ENCODE measurements at regions not wholly inside any gene's neighbourhood (a gene's known extent, or its start where the extent isn't known, plus 50 kb on each side); places are given as distances from the start of the nearest gene placed in this dataset.
"Not testable (repeated sequence)": the region's sequence is repeated elsewhere in the genome, so short reads cannot be mapped to it uniquely, and the experiment has no call there.

- Histone ChIP-seq H2AK5ac (ENCODE audit: low read depth, low read length) (no peak overlapping the region), H4K91ac (ENCODE audit: low read depth, low read length, poor library complexity) (no peak overlapping the region), H3K79me1 (ENCODE audit: low read depth, low read length) (no peaks in the 10 kb centered on the region), H3K18ac (ENCODE audit: low read length) (no peak overlapping the region), H3K4me2 (ENCODE audit: insufficient read depth, low read length, poor library complexity, severe bottlenecking) (no peak overlapping the region), H2BK15ac (ENCODE audit: low read length) (no peak overlapping the region), H3K27ac (replicated peaks; ENCODE audit: low read length) (no peak overlapping the region), H4K8ac (ENCODE audit: low read depth, low read length) (no peak overlapping the region), H3K4me3 (ENCODE audit: low read length in 2 of 2) (no peak overlapping the region), H2BK12ac (ENCODE audit: low read length) (no peak overlapping the region), H3K4me1 (ENCODE audit: control insufficient read depth in 2 of 2, insufficient read depth in 1 of 2, low read depth in 1 of 2, low read length in 2 of 2) (peaks cover 0 to 2% of the 10 kb centered on the region in 2 donors), H3K36me3 (replicated peaks in 1 of 2; ENCODE audit: control insufficient read depth in 2 of 2, insufficient read depth in 2 of 2, low read length in 2 of 2) (no peaks in the 10 kb centered on the region), H3K9ac (ENCODE audit: low read depth, low read length, poor library complexity) (no peak overlapping the region), H2BK120ac (ENCODE audit: low read depth, low read length) (no peak overlapping the region), H3K23ac (ENCODE audit: low read depth, low read length, poor library complexity) (no peak overlapping the region), H2AFZ (ENCODE audit: low read length) (no peak overlapping the region), H3K14ac (ENCODE audit: low read length) (no peak overlapping the region), H3K9me3 (replicated peaks in 1 of 2; ENCODE audit: control insufficient read depth in 2 of 2, insufficient read depth in 1 of 2, low read depth in 1 of 2, low read length in 2 of 2) (no peaks in the 10 kb centered on the region), H3K27me3 (ENCODE audit: control insufficient read depth in 3 of 3, insufficient read depth in 3 of 3, low read depth in 1 of 3, low read length in 3 of 3) (no peaks in the 10 kb centered on the region), H3K4ac (ENCODE audit: low read length) (no peak overlapping the region), H2BK5ac (ENCODE audit: low read length) (no peak overlapping the region)
- DNase-seq (ENCODE audit: low spot score) = no peak
Observed at GRCh38 chr4:138588501-138588900, 346.4 kb upstream of the SLC7A11 start.

- Histone ChIP-seq H4K91ac (ENCODE audit: low read depth, low read length, poor library complexity) (no peak overlapping the region), H2BK15ac (ENCODE audit: low read length) (no peak overlapping the region), H4K8ac (ENCODE audit: low read depth, low read length) (no peak overlapping the region), H3K18ac (ENCODE audit: low read length) (no peak overlapping the region), H3K14ac (ENCODE audit: low read length) (no peak overlapping the region), H3K4me1 (ENCODE audit: control insufficient read depth in 2 of 2, insufficient read depth in 1 of 2, low read depth in 1 of 2, low read length in 2 of 2) (no peaks in the 10 kb centered on the region), H3K36me3 (replicated peaks in 1 of 2; ENCODE audit: control insufficient read depth in 2 of 2, insufficient read depth in 2 of 2, low read length in 2 of 2) (no peaks in the 10 kb centered on the region), H3K4me3 (ENCODE audit: low read length in 2 of 2) (no peak overlapping the region), H2AK5ac (ENCODE audit: low read depth, low read length) (no peak overlapping the region), H3K4me2 (ENCODE audit: insufficient read depth, low read length, poor library complexity, severe bottlenecking) (no peak overlapping the region), H3K27ac (replicated peaks; ENCODE audit: low read length) (no peak overlapping the region), H3K27me3 (ENCODE audit: control insufficient read depth in 3 of 3, insufficient read depth in 3 of 3, low read depth in 1 of 3, low read length in 3 of 3) (no peaks in the 10 kb centered on the region), H3K4ac (ENCODE audit: low read length) (no peak overlapping the region), H3K79me1 (ENCODE audit: low read depth, low read length) (no peaks in the 10 kb centered on the region), H2BK5ac (ENCODE audit: low read length) (no peak overlapping the region), H2AFZ (ENCODE audit: low read length) (no peak overlapping the region), H3K9ac (ENCODE audit: low read depth, low read length, poor library complexity) (no peak overlapping the region), H3K23ac (ENCODE audit: low read depth, low read length, poor library complexity) (no peak overlapping the region), H3K9me3 (replicated peaks in 1 of 2; ENCODE audit: control insufficient read depth in 2 of 2, insufficient read depth in 1 of 2, low read depth in 1 of 2, low read length in 2 of 2) (peaks cover 1 to 4% of the 10 kb centered on the region in 2 donors), H2BK12ac (ENCODE audit: low read length) (no peak overlapping the region), H2BK120ac (ENCODE audit: low read depth, low read length) (no peak overlapping the region)
- no peak for DNase-seq (ENCODE audit: low spot score)
- no CpG with 5 or more reads among the region's 2 CpGs for WGBS, 2 donors (ENCODE audit: extremely low coverage in 2 of 2, insufficient read length in 2 of 2, insufficient replicate concordance in 1 of 2)
Observed at GRCh38 chr4:138579146-138579545, 337.0 kb upstream of the SLC7A11 start.

GRCh38 chr4:138577826-138578225 lies 335.7 kb upstream of the SLC7A11 start:
- not testable (repeated sequence) for H2BK5ac ChIP-seq (ENCODE audit: low read length); H3K18ac ChIP-seq (ENCODE audit: low read length); H3K9me3 ChIP-seq (replicated peaks in 1 of 2; ENCODE audit: control insufficient read depth in 2 of 2, insufficient read depth in 1 of 2, low read depth in 1 of 2, low read length in 2 of 2); H3K4me1 ChIP-seq (ENCODE audit: control insufficient read depth in 2 of 2, insufficient read depth in 1 of 2, low read depth in 1 of 2, low read length in 2 of 2); H4K91ac ChIP-seq (ENCODE audit: low read depth, low read length, poor library complexity); H2AK5ac ChIP-seq (ENCODE audit: low read depth, low read length); H3K27ac ChIP-seq (replicated peaks; ENCODE audit: low read length); H2AFZ ChIP-seq (ENCODE audit: low read length); DNase-seq (ENCODE audit: low spot score); H2BK120ac ChIP-seq (ENCODE audit: low read depth, low read length); H3K4me2 ChIP-seq (ENCODE audit: insufficient read depth, low read length, poor library complexity, severe bottlenecking); H2BK12ac ChIP-seq (ENCODE audit: low read length); H3K23ac ChIP-seq (ENCODE audit: low read depth, low read length, poor library complexity); H3K14ac ChIP-seq (ENCODE audit: low read length); H3K27me3 ChIP-seq (ENCODE audit: control insufficient read depth in 3 of 3, insufficient read depth in 3 of 3, low read depth in 1 of 3, low read length in 3 of 3); H3K4ac ChIP-seq (ENCODE audit: low read length); H3K36me3 ChIP-seq (replicated peaks in 1 of 2; ENCODE audit: control insufficient read depth in 2 of 2, insufficient read depth in 2 of 2, low read length in 2 of 2); H3K79me1 ChIP-seq (ENCODE audit: low read depth, low read length); H3K4me3 ChIP-seq (ENCODE audit: low read length in 2 of 2); H3K9ac ChIP-seq (ENCODE audit: low read depth, low read length, poor library complexity); H4K8ac ChIP-seq (ENCODE audit: low read depth, low read length); H2BK15ac ChIP-seq (ENCODE audit: low read length)
- WGBS, 2 donors (ENCODE audit: extremely low coverage in 2 of 2, insufficient read length in 2 of 2, insufficient replicate concordance in 1 of 2) = no CpG with 5 or more reads among the region's 3 CpGs

GRCh38 chr4:138577145-138577544 lies 335.0 kb upstream of the SLC7A11 start:
- Histone ChIP-seq H3K9me3 (replicated peaks in 1 of 2; ENCODE audit: control insufficient read depth in 2 of 2, insufficient read depth in 1 of 2, low read depth in 1 of 2, low read length in 2 of 2) (peaks cover 0 to 4% of the 10 kb centered on the region in 2 donors), H2AK5ac (ENCODE audit: low read depth, low read length) (no peak overlapping the region), H3K23ac (ENCODE audit: low read depth, low read length, poor library complexity) (no peak overlapping the region), H2BK5ac (ENCODE audit: low read length) (no peak overlapping the region), H3K27ac (replicated peaks; ENCODE audit: low read length) (no peak overlapping the region), H2AFZ (ENCODE audit: low read length) (no peak overlapping the region), H3K36me3 (replicated peaks in 1 of 2; ENCODE audit: control insufficient read depth in 2 of 2, insufficient read depth in 2 of 2, low read length in 2 of 2) (no peaks in the 10 kb centered on the region), H3K4me1 (ENCODE audit: control insufficient read depth in 2 of 2, insufficient read depth in 1 of 2, low read depth in 1 of 2, low read length in 2 of 2) (no peaks in the 10 kb centered on the region), H3K79me1 (ENCODE audit: low read depth, low read length) (no peaks in the 10 kb centered on the region), H3K27me3 (ENCODE audit: control insufficient read depth in 3 of 3, insufficient read depth in 3 of 3, low read depth in 1 of 3, low read length in 3 of 3) (no peaks in the 10 kb centered on the region), H3K14ac (ENCODE audit: low read length) (no peak overlapping the region), H3K18ac (ENCODE audit: low read length) (no peak overlapping the region), H2BK120ac (ENCODE audit: low read depth, low read length) (no peak overlapping the region), H4K91ac (ENCODE audit: low read depth, low read length, poor library complexity) (no peak overlapping the region), H3K4me2 (ENCODE audit: insufficient read depth, low read length, poor library complexity, severe bottlenecking) (no peak overlapping the region), H2BK15ac (ENCODE audit: low read length) (no peak overlapping the region), H3K4ac (ENCODE audit: low read length) (no peak overlapping the region), H2BK12ac (ENCODE audit: low read length) (no peak overlapping the region), H3K4me3 (ENCODE audit: low read length in 2 of 2) (no peak overlapping the region), H3K9ac (ENCODE audit: low read depth, low read length, poor library complexity) (no peak overlapping the region), H4K8ac (ENCODE audit: low read depth, low read length) (no peak overlapping the region)
- no peak for DNase-seq (ENCODE audit: low spot score)

Measured in neuronal stem cell (in vitro differentiated cells).